ENCODE measurements at regions not wholly inside any gene's neighbourhood (a gene's known extent, or its start where the extent isn't known, plus 50 kb on each side); places are given as distances from the start of the nearest gene placed in this dataset.

DNA sequence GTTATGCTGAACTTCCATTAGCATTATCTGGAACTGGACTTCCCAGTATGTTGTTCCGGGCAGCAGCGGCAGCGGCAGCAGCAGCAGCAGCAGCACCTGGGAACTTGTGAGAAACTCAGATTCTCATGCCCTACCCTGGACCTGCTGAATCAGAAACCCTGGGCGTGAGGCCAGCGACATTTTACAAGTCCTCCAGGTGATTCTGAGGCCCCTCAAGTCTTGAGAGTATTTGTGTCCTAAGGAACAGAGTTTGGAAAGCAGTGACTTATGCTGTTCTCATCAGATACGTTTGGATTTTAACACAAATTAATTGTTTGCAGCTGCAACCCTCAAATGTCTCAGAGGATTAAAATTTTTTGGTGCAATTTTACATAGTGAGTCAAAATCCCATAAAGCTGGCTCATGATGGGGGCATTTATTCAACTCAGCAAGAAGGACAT, 157.2 kb upstream of the KAZN start:
- Mint-ChIP-seq H3K27ac (ENCODE audit: low read depth) (no peak overlapping the region), H3K27me3 (peaks cover 35% of the 10 kb centered on the region), H3K9me3 (no peaks in the 10 kb centered on the region), H3K4me3 (no peak overlapping the region), H3K36me3 (ENCODE audit: insufficient read depth) (no peaks in the 10 kb centered on the region), H3K4me1 (no peaks in the 10 kb centered on the region)
- no peak for ATAC-seq (replicated peaks; ENCODE audit: extremely low read depth, poor library complexity, severe bottlenecking)
- no peak for DNase-seq (ENCODE audit: low spot score in 2 of 2)

DNA sequence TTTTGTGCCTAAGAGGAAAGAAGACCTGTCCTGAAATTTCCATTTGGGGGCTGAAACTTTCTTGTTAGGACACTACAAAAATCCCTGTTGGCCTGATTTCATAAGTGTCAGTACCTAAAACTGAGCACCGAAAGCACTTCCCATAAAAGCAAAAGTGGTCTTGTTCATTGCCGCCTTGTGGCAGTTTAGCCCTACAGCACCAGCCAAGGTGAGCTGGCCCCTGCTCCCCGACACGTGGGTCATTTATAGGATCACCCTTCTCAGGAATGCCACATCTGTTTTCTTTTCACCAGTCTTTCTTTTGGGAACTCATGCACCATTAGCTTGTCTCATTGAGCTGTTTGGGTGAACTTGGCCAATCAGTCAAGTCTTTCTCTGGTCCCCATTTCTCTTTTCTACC, 155.8 kb upstream of the KAZN start:
- H3K4me1 Mint-ChIP-seq, result no peaks in the 10 kb centered on the region

DNA sequence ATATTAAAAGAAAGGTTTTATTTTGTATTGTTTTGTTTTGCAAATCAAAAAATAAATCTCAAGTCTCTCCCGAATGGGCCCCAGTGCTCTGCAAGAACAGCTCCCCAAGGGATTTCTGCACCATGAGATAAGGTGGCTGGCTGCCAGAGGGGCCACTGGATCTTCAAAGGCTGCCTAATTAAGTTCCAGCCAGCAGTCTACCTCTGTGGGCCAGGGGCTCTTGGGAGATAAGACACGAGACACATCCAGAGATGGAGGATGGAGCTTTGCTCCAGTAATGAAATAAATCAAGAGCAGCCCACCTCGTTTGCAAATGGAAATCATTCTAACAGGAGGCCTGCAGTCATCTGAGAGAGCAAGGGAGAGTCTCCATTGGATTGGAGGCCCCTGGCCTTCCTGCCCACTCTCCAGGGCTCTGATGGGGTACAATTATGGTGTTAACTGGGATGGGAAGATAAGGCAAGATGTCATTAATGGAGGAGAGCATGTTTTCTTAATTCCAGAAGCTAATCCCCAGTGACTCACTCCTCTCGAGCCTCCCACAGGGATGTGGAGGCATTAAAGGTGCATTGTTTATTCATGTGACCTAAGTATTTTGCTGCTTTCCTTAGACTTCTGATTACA, 155.2 kb upstream of the KAZN start:
- H3K4me1 Mint-ChIP-seq, result no peaks in the 10 kb centered on the region
- H3K9me3 Mint-ChIP-seq, result no peaks in the 10 kb centered on the region
- DNase-seq (ENCODE audit: low spot score in 2 of 2) (no peak), ATAC-seq (replicated peaks; ENCODE audit: extremely low read depth, poor library complexity, severe bottlenecking) (no peak)
- no peaks in the 10 kb centered on the region for H3K36me3 Mint-ChIP-seq (ENCODE audit: insufficient read depth)
- peaks cover 42% of the 10 kb centered on the region for H3K27me3 Mint-ChIP-seq
- no peak overlapping the region for H3K4me3 Mint-ChIP-seq
- no peak overlapping the region for H3K27ac Mint-ChIP-seq (ENCODE audit: low read depth)

More for the DNA sequence above, 155.8 kb upstream of the KAZN start:
- Mint-ChIP-seq H3K9me3 (no peaks in the 10 kb centered on the region), H3K36me3 (ENCODE audit: insufficient read depth) (no peaks in the 10 kb centered on the region), H3K4me3 (no peak overlapping the region), H3K27ac (ENCODE audit: low read depth) (no peak overlapping the region), H3K27me3 (peaks cover 42% of the 10 kb centered on the region)
- no peak for ATAC-seq (replicated peaks; ENCODE audit: extremely low read depth, poor library complexity, severe bottlenecking)
- no peak for DNase-seq (ENCODE audit: low spot score in 2 of 2)

DNA sequence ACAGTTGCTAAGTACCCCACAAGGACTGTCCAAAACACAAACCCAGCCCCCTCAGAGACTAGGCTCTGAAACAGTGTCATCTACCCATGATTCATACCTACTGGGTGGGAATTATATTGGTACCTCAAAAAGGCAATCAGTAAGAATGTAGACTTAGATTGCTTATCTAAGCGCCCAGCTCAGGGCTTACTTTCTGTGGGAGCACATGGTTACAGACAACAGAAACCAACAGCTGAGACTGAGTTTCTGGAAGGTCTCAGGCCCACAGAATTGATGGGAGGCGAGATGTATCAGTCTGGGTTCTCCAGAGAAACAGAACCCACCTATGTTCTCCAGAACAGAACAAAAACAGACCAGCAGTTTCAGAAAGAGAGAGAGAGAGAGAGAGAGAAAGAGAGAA, 147.3 kb upstream of the KAZN start:
- Mint-ChIP-seq H3K27ac (ENCODE audit: low read depth) (no peak overlapping the region), H3K4me3 (no peak overlapping the region), H3K9me3 (no peaks in the 10 kb centered on the region), H3K27me3 (peaks cover 28% of the 10 kb centered on the region), H3K4me1 (no peaks in the 10 kb centered on the region), H3K36me3 (ENCODE audit: insufficient read depth) (no peaks in the 10 kb centered on the region)
- no peak for DNase-seq (ENCODE audit: low spot score in 2 of 2)
- ATAC-seq (replicated peaks; ENCODE audit: extremely low read depth, poor library complexity, severe bottlenecking), result no peak

DNA sequence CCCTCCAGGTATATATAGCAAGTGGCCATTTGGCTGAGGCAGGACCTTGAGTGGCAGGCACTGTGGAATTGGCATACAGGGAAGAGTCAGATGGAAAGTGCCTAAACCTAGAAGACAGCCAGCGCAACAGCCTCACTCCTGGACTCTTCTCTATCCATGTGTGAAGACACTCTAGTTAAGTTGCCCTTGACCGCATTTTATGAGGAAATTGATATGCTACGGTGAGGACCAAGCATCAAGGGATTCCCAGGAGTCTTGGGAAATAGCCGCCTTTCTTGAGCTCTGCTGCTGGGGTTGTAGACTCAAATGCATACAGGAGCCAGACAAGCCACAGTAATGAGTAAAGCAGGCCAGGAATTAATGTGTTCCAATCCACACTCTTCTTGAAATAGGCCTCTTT, 145.9 kb upstream of the KAZN start:
- peaks cover 21% of the 10 kb centered on the region for H3K27me3 Mint-ChIP-seq
- H3K4me1 Mint-ChIP-seq, result no peaks in the 10 kb centered on the region
- H3K4me3 Mint-ChIP-seq, result no peak overlapping the region
- no peak for DNase-seq (ENCODE audit: low spot score in 2 of 2)
- no peaks in the 10 kb centered on the region for H3K9me3 Mint-ChIP-seq
- no peak for ATAC-seq (replicated peaks; ENCODE audit: extremely low read depth, poor library complexity, severe bottlenecking)
- no peak overlapping the region for H3K27ac Mint-ChIP-seq (ENCODE audit: low read depth)
- H3K36me3 Mint-ChIP-seq (ENCODE audit: insufficient read depth), result no peaks in the 10 kb centered on the region

DNA sequence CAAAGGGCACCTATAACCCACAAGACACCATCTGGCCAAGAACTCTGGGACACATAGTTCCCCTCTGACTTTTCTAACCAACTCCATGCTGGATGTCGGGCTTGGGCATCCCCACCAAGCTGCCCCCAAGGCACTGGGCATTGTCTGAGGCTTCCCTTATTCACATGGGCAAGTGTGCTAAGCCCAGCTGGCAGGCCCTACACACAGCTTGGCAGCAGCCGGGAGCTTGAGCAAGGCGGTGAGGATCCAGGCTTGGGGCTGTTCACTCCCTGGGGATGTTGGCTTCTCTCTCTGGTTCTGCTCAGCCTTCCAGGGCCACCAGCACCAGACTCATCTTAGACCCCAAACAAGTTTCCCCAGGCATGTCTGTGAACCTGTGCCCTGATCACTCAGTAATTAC, 138.3 kb upstream of the KAZN start:
- no peak for ATAC-seq (replicated peaks; ENCODE audit: extremely low read depth, poor library complexity, severe bottlenecking)
- Mint-ChIP-seq H3K36me3 (ENCODE audit: insufficient read depth) (no peaks in the 10 kb centered on the region), H3K4me1 (no peaks in the 10 kb centered on the region), H3K9me3 (no peaks in the 10 kb centered on the region), H3K4me3 (no peak overlapping the region), H3K27ac (ENCODE audit: low read depth) (no peak overlapping the region), H3K27me3 (peaks cover 27% of the 10 kb centered on the region)
- DNase-seq (ENCODE audit: low spot score in 2 of 2), result no peak

DNA sequence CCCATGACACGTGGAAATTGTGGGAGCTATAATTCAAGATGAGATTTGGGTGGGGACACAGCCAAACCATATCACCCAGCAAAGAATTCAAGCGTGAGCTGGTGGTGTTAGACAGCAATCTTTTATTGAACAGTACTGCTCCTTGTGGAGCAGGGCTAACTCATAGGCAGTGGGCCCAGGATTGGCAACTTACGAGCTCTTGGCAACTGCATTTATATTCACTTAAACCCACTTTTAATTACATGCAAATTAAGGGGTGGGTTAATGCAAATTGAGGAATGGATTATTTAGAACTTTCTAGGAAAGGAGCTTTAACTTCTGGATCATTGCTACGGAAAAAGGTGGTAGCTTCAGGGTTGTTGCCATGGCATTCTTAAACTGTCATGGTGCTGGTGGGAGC, 135.6 kb upstream of the KAZN start:
- ATAC-seq (replicated peaks; ENCODE audit: extremely low read depth, poor library complexity, severe bottlenecking), result no peak
- Mint-ChIP-seq H3K27ac (ENCODE audit: low read depth) (no peak overlapping the region), H3K4me3 (no peak overlapping the region), H3K36me3 (ENCODE audit: insufficient read depth) (no peaks in the 10 kb centered on the region), H3K27me3 (peaks cover 27% of the 10 kb centered on the region), H3K4me1 (no peaks in the 10 kb centered on the region), H3K9me3 (no peaks in the 10 kb centered on the region)
- DNase-seq (ENCODE audit: low spot score in 2 of 2), result no peak

DNA sequence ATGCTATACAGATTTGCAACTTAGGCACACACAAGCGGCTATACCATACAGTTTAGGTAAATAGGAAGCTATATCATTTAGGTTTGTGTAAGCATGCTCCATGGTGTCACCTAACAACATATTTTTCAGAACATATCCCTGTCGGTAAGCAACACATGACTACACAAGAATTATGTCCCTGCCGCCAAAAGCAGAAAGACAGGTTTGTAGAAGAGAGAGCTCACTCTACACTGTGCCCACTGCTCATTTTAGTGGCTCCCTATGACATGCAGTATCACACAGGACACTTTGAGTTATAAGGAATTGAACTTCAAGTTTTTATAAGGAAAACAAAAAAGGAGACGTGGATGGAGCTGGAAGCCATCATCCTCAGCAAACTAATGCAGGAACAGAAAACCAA, 132.5 kb upstream of the KAZN start:
- H3K9me3 Mint-ChIP-seq, result no peaks in the 10 kb centered on the region
- no peaks in the 10 kb centered on the region for H3K4me1 Mint-ChIP-seq
- DNase-seq (ENCODE audit: low spot score in 2 of 2) (no peak), ATAC-seq (replicated peaks; ENCODE audit: extremely low read depth, poor library complexity, severe bottlenecking) (no peak)
- H3K27ac Mint-ChIP-seq (ENCODE audit: low read depth), result no peak overlapping the region
- H3K36me3 Mint-ChIP-seq (ENCODE audit: insufficient read depth), result no peaks in the 10 kb centered on the region
- no peak overlapping the region for H3K4me3 Mint-ChIP-seq
- H3K27me3 Mint-ChIP-seq, result peaks cover 20% of the 10 kb centered on the region

DNA sequence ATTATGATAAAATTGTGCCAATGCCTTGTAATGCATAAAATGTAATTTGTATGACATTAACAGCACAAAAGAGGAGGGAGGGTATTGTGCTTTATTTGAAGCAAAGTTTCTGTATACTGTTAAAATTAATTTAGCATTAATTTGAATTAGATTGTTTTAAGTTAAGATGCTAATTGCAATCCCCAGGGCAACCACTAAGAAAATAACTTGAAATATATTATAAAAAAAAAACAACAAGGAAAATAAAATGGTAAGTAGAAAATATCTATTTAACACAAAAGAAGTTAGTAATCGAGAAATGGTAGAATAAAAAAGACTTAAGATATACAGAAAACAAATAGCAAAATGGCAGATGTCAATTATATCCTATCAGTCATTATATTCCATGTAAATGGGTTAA, 131.4 kb upstream of the KAZN start:
- ATAC-seq (replicated peaks; ENCODE audit: extremely low read depth, poor library complexity, severe bottlenecking), result no peak
- peaks cover 19% of the 10 kb centered on the region for H3K27me3 Mint-ChIP-seq
- no peak for DNase-seq (ENCODE audit: low spot score in 2 of 2)
- H3K27ac Mint-ChIP-seq (ENCODE audit: low read depth), result no peak overlapping the region
- H3K4me1 Mint-ChIP-seq, result no peaks in the 10 kb centered on the region
- H3K36me3 Mint-ChIP-seq (ENCODE audit: insufficient read depth), result no peaks in the 10 kb centered on the region
- H3K9me3 Mint-ChIP-seq, result no peaks in the 10 kb centered on the region
- no peak overlapping the region for H3K4me3 Mint-ChIP-seq

DNA sequence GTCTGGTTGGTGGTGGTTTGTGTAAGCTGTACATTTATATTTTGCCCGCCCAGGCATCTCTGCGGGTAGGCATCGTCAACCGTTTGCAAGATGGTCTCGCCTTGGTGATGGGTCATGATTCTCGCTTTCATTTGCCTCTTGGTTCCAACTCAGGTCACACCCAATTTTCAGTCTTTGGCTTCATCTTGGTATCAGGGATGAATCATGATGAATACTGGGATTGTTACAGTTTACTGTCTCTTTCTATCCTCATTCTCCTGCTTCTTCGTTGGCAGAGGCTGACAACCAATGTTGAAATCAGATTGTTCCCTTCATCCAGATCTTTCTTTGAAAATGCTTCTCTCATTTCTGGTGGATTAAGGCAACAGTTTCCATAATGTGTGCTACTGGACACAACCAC, 129.7 kb upstream of the KAZN start:
- DNase-seq (ENCODE audit: low spot score in 2 of 2), result no peak
- H3K27me3 Mint-ChIP-seq, result peaks cover 2% of the 10 kb centered on the region
- H3K4me3 Mint-ChIP-seq, result no peak overlapping the region
- H3K27ac Mint-ChIP-seq (ENCODE audit: low read depth), result no peak overlapping the region
- no peaks in the 10 kb centered on the region for H3K9me3 Mint-ChIP-seq
- H3K36me3 Mint-ChIP-seq (ENCODE audit: insufficient read depth), result no peaks in the 10 kb centered on the region
- no peaks in the 10 kb centered on the region for H3K4me1 Mint-ChIP-seq
- no peak for ATAC-seq (replicated peaks; ENCODE audit: extremely low read depth, poor library complexity, severe bottlenecking)

DNA sequence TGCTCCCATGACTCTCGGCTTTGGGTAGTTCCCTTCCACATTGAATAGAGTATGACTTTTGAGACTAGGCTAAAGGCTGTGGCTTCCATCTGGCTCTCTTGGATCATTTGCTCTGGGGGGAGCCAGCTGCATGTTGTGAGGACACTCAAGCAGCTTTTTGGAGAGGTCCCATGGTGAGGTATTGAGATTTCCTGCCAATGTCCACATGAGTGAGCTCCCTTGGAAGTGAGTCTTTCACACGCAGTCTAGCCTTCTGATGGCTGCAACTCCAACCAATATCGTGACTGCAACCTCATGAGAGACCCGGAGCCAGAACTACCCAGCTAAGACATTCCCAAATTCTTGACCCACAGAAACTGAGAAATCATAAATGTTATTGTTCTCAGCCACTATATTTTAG, 127.7 kb upstream of the KAZN start:
- H3K4me1 Mint-ChIP-seq, result no peaks in the 10 kb centered on the region
- H3K27me3 Mint-ChIP-seq, result no peaks in the 10 kb centered on the region
- H3K36me3 Mint-ChIP-seq (ENCODE audit: insufficient read depth), result no peaks in the 10 kb centered on the region
- no peak for DNase-seq (ENCODE audit: low spot score in 2 of 2)
- H3K9me3 Mint-ChIP-seq, result no peaks in the 10 kb centered on the region
- ATAC-seq (replicated peaks; ENCODE audit: extremely low read depth, poor library complexity, severe bottlenecking), result no peak
- H3K4me3 Mint-ChIP-seq, result no peak overlapping the region
- H3K27ac Mint-ChIP-seq (ENCODE audit: low read depth), result no peak overlapping the region

DNA sequence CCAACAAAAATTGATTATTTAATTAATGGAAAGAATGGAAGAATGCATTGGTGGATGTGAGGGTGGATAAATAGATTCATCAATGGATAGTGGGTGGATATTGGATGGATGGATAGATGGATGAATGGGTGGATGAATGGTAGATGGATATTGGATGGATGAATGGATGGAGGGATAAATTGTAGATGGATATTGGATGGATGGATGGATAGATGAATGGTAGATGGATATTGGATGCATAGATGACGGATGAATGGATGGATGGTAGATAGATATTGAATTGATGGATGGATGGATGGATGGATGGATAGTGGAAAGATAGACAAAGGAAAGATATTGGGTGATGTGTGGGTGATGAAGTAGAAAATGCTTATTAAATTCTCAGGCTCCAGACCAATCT, 123.6 kb upstream of the KAZN start:
- Mint-ChIP-seq H3K4me3 (no peak overlapping the region), H3K27me3 (no peaks in the 10 kb centered on the region), H3K27ac (ENCODE audit: low read depth) (no peak overlapping the region), H3K9me3 (no peaks in the 10 kb centered on the region), H3K36me3 (ENCODE audit: insufficient read depth) (no peaks in the 10 kb centered on the region), H3K4me1 (no peaks in the 10 kb centered on the region)
- no peak for DNase-seq (ENCODE audit: low spot score in 2 of 2)
- no peak for ATAC-seq (replicated peaks; ENCODE audit: extremely low read depth, poor library complexity, severe bottlenecking)

DNA sequence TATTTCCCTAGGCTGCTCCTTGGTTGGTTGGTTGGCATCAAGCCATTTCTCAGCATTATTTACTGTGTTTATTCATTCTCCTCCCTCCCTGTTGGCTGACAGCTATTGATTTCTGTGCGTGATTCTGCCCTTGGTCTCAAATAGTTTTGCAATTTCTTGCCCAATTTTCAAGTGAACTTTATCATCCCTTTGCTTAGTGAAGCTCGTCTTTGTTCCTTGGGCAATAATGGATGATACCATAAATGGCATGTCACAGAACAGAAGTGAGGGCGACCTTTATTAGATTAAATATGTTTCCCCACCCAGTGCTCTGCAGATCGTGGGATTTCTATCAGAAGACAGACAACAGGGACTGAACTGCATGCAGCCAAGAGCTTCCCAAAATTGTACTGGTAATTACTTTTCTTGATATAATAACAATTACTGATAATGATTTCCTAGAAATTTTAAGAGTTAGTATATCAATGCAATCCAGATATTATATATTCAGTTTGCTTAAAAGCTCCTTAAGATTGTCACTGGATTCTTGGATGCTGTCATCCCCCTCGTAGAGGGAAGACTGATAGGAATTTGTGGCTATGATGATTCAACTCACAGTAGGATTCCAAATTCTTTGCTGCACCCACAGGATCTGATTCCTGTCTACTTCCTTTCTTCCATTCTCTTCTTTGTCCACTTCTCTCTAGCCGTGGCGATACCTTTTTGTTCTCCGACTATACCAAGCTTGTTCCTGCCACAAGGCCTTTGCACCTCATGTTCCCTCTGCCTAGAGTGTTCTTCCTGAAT, 122.1 kb upstream of the KAZN start:
- ATAC-seq (replicated peaks; ENCODE audit: extremely low read depth, poor library complexity, severe bottlenecking), result no peak
- H3K4me1 Mint-ChIP-seq, result no peaks in the 10 kb centered on the region
- H3K4me3 Mint-ChIP-seq, result no peak overlapping the region
- no peak overlapping the region for H3K27ac Mint-ChIP-seq (ENCODE audit: low read depth)
- H3K36me3 Mint-ChIP-seq (ENCODE audit: insufficient read depth), result no peaks in the 10 kb centered on the region
- H3K27me3 Mint-ChIP-seq, result peaks cover 3% of the 10 kb centered on the region
- H3K9me3 Mint-ChIP-seq, result no peaks in the 10 kb centered on the region
- no peak for DNase-seq (ENCODE audit: low spot score in 2 of 2)

Measured in central memory CD8-positive, alpha-beta T cell (primary cell).